T-helper 17 cell (primary cell): ENCODE measurements at regions not wholly inside any gene's neighbourhood (a gene's known extent, or its start where the extent isn't known, plus 50 kb on each side); places are given as distances from the start of the nearest gene placed in this dataset.
A peak's percentile ranks its signal among the peaks of the same experiment; 100 is the strongest.
"Not testable (repeated sequence)": the region's sequence is repeated elsewhere in the genome, so short reads cannot be mapped to it uniquely, and the experiment has no call there.

Experiments used
- ATAC-seq: fragments of 150-1000 bp; cut with Tn5 transposase; 2 replicates; pipeline ENCODE4 v1.10.0; 2021; ENCODE audit warnings: mild to moderate bottlenecking, moderate library complexity
- DNase-seq, 3 donors: peaks; one replicate each; pipeline versions ENCODE4 v3.0.0 to v3.0.0-alpha.2; 2020 to 2021
- H3K9me3 ChIP-seq: one replicate; pipeline ENCODE4 v1.7.0; 2013; ENCODE audit warnings: low read length, mild to moderate bottlenecking; ENCODE audit not compliant: control insufficient read depth, poor library complexity, severe bottlenecking
- H3K27ac Mint-ChIP-seq: one replicate; pipeline ENCODE4 v1.8.0; 2022; ENCODE audit warnings: mild to moderate bottlenecking, moderate library complexity, mixed read lengths
- H3K27me3 Mint-ChIP-seq: one replicate; pipeline ENCODE4 v1.8.0; 2022; ENCODE audit warnings: mixed read lengths
- H3K36me3 Mint-ChIP-seq: one replicate; pipeline ENCODE4 v1.8.0; 2022; ENCODE audit warnings: low read depth, mixed read lengths
- H3K4me1 Mint-ChIP-seq: one replicate; pipeline ENCODE4 v1.8.0; 2022; ENCODE audit warnings: mild to moderate bottlenecking, mixed read lengths
- H3K4me3 Mint-ChIP-seq: one replicate; pipeline ENCODE4 v1.8.0; 2022; ENCODE audit warnings: mild to moderate bottlenecking, moderate library complexity, mixed read lengths

DNA sequence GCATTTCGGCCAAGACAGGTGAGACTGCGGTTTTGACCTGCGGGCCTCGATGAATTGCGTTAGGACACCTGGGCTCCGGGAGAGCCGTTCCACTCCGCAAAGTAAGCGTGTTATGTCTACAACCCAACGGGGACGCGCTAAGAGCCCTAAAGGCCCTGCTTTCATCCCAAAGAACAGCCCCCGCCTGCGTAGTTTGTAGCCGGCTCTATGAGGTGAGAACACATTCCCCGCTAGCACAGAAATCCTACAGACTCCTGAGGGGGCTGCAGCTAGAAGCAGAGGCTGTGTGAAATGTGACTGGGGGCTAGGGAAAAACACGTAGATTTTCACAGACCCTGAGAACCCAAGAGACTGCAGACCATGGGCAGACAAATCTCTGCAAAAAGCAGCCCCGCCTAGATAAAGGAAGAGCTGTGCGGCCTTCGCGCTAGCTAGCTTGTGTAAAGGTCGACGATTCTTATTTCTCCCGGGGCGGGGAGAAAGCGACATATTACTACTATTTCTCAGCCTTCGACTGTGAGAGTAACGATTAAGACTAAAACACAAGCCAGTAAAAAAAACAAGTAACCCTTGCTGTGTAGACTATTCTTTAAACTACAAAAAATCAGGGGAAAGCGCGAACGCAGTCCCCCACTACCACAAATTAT, 242.9 kb downstream of the FAM72C start:
- peak overlapping the region; percentile 67 for H3K27ac Mint-ChIP-seq
- DNase-seq, H3K4me1 Mint-ChIP-seq, H3K36me3 Mint-ChIP-seq, H3K9me3 ChIP-seq: not testable (repeated sequence)
- ATAC-seq, result peak; percentile 87
- H3K4me3 Mint-ChIP-seq, result peak overlapping the region; percentile 77
- H3K27me3 Mint-ChIP-seq, result peaks cover 46% of the 10 kb centered on the region

DNA sequence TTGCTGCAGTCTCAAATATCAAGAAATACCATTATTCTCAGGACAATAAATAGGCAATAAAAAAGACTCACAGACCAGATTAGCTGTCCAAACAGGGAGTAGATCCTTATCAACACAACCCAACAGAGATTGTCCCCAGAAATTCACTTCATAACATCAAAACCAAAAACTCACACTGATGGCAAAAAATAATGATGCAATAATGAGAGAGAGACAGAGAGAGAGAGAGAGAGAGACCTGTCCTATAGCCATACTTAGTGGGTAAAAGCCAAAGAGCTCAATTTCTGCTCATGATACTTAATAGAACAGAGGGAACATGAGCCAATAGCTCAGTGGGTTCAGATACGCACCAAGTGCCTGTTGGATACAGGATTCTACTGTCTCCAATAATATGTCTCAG, 244.5 kb downstream of the FAM72C start:
- H3K36me3 Mint-ChIP-seq, result no peaks in the 10 kb centered on the region
- DNase-seq, result no peak
- H3K9me3 ChIP-seq, result no peaks in the 10 kb centered on the region
- no peak for ATAC-seq
- no peak overlapping the region for H3K4me3 Mint-ChIP-seq
- H3K4me1 Mint-ChIP-seq, result peaks cover 2% of the 10 kb centered on the region
- peaks cover 43% of the 10 kb centered on the region for H3K27me3 Mint-ChIP-seq
- no peak overlapping the region for H3K27ac Mint-ChIP-seq

DNA sequence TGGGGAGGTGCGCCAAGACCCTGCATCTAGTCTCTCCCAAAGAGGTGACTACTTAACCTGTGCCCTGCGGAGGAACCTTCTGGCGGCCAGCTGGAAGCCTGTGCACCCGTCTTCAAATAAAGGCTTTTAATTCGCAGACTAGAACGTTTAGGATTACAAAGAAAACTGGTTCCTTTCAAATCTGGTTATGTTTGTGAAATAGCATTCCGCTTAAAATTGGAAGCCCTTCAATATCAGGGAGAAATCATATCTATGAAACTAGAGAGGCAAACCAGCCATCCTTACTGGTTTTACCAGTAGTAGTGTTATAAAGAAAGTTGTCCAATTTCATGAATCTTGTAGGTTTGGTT, 250.8 kb downstream of the FAM72C start:
- H3K36me3 Mint-ChIP-seq, result no peaks in the 10 kb centered on the region
- no peak overlapping the region for H3K27ac Mint-ChIP-seq
- peaks cover 7% of the 10 kb centered on the region for H3K4me1 Mint-ChIP-seq
- ATAC-seq, result no peak
- H3K27me3 Mint-ChIP-seq, result peaks cover 61% of the 10 kb centered on the region
- DNase-seq, result no peak
- no peaks in the 10 kb centered on the region for H3K9me3 ChIP-seq
- peak overlapping the region; percentile 85 for H3K4me3 Mint-ChIP-seq

DNA sequence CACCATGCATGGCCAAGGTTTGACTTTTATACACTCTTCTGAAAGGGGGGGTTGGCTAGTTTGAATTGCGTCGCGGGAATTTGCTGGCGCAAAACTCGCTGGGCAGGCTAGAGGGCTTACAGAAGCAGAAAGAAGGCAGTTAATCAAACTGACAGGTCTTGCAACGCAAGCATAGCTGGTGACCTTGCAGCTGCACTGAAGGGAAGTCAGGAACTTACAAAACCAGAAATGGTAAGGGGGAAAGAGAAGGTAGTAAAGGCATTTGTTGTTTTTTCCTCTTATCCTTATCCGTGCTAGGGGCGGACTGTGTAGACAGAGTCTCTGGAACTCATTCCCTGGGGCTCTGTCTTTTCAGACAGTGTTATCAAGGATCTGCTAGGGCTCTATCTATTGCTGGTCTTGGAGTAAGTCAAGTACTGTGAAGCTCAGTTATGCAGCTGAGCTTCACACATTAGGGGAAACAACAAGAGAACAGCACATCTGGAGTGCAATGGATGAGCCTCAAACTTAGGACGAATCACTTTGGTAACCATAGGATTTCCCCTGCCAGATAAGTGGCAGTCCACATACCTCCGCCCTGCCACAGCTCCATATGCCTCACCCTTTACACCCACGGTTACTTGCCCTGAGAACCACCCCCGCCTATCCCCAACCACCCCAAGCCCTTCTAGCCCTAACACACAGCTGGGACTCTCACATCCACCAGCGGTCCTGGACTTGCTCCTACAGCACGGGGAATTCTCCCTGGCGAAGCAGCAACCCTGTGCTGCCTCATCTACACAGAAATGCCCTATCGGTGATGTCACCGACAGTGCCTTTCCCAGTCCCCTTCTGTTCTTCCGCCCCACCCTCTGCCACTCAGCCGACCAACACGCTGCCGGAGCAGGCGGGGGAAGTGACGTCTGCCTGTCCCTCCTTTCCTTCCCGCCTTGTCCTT, 251.4 kb downstream of the FAM72C start:
- no peak for DNase-seq
- ATAC-seq, result peak; percentile 52

DNA sequence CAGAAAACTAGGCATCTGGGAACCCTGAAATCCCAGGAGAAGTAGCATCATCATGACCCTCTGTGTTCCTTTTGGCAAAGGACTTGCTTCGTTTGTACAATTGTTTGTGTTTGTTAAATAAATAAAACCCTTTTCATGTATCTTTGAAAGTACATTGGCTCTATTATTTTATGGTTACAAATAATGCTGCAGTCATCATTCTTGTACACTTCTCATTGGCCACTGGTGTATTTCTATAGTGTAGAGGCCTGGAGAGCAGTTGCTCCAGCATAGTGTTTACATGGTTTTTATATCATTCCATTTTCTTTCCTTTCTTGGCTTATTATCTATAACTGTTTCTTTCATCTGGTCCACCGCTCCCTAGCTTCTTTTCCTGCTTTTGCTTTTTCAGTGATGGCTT, 253.3 kb downstream of the FAM72C start:
- Mint-ChIP-seq H3K27me3 (peaks cover 67% of the 10 kb centered on the region), H3K27ac (no peak overlapping the region), H3K36me3 (no peaks in the 10 kb centered on the region), H3K4me3 (no peak overlapping the region), H3K4me1 (peaks cover 7% of the 10 kb centered on the region)
- no peak for ATAC-seq
- H3K9me3 ChIP-seq, result no peaks in the 10 kb centered on the region
- DNase-seq, result no peak

More for the DNA sequence above, 251.4 kb downstream of the FAM72C start:
- Mint-ChIP-seq H3K4me1 (peaks cover 7% of the 10 kb centered on the region), H3K36me3 (no peaks in the 10 kb centered on the region), H3K4me3 (peak overlapping the region; percentile 85), H3K27ac (no peak overlapping the region), H3K27me3 (peaks cover 64% of the 10 kb centered on the region)
- no peaks in the 10 kb centered on the region for H3K9me3 ChIP-seq

DNA sequence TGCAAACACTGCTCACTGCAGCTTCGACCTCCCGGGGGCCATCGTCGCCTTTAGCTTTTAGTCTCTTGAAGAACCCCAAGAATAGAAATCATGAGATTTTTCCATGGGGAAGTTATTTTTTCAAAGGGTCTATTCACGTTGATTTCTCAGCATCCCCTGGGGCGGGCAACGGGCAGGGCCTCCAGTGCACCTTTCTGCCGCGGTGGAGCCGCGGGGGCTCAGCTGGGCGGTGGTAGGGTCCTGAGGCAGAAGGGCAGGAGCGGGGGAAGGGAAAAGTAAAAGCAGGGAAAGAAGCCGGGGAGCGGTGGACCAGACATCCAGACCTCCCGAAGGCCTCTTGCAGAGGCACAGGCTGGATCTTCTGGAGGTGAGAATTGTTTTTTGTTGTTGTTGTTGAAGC, 253.8 kb downstream of the FAM72C start:
- H3K9me3 ChIP-seq, result no peaks in the 10 kb centered on the region
- Mint-ChIP-seq H3K36me3 (no peaks in the 10 kb centered on the region), H3K27ac (no peak overlapping the region), H3K4me3 (no peak overlapping the region), H3K27me3 (peaks cover 67% of the 10 kb centered on the region), H3K4me1 (peaks cover 7% of the 10 kb centered on the region)
- DNase-seq, result no peak
- no peak for ATAC-seq

DNA sequence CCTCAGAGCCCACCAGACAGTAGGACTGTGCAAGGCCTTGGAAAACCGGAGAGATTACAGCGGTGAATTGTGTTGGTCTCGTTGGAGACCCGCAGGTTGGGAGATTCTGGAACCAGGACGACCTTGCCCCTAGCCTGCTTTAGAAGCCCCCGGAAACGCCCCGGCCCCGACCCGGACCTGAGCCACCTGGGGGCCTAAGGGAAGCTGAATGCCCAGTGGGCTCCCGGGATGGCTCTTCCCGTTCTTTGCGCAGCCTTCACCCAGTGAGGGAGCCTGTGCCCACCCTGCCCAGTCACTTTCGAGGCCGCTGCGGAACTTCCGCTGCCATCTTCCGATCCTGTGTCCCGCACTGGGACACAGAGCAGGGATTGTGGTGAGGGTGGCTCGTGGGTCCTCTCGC, 254.4 kb downstream of the FAM72C start:
- Mint-ChIP-seq H3K4me1 (peaks cover 7% of the 10 kb centered on the region), H3K4me3 (no peak overlapping the region), H3K27me3 (peaks cover 64% of the 10 kb centered on the region), H3K27ac (no peak overlapping the region), H3K36me3 (no peaks in the 10 kb centered on the region)
- ATAC-seq (no peak), DNase-seq (no peak)
- H3K9me3 ChIP-seq, result no peaks in the 10 kb centered on the region

DNA sequence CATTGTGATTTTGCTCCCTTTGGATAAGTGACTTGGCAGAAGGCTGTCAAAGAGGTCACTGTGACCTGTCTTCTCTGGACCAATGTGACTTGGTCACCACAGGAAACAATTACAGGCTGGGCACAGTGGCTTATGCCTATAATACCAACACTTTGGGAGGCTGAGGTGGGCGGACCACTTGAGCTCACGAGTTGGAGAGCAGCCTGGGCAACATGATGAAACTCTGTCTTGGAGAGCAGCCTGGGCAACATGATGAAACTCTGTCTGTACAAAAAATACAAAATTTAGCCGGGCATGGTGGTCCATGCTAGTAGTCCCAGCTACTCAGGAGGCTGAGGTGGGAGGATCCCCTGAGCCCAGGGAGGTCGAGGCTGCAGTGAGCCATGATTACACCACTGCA, 256.9 kb downstream of the FAM72C start:
- not testable (repeated sequence) for ATAC-seq, DNase-seq, H3K27ac Mint-ChIP-seq, H3K4me3 Mint-ChIP-seq, H3K9me3 ChIP-seq, H3K36me3 Mint-ChIP-seq, H3K4me1 Mint-ChIP-seq
- H3K27me3 Mint-ChIP-seq, result peaks cover 58% of the 10 kb centered on the region

DNA sequence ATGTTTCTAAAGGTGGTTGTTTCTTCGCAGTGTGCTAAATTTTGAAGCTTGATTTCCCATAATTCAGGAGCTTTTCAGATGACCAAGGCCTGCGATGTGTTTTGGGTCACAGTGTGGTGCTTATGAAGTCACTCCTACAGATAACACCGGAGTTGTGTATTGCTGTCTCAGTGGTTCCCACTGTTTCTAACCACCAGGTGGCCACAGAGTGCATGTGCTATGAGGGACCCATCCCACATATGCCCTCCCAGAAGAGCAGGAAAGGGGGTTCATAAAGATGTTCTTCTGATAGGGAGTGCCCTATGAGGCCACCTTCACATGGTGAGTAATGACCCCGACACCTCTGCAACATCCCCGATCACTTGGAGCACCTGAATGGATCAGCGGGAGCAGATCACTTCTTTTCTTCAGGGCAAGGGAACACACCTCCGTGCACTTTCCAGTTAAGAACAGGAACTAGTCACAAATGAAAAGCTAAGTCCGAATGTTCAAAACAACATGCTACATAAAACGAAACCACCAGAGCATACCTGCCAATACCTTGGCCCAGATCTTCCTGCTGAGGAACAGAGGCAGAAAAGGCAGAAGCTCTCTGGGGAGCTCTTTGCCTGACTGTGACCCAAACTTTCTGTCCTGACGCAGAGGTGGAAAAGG, 262.1 kb downstream of the FAM72C start:
- ATAC-seq, result peak; percentile 39
- not testable (repeated sequence) for H3K9me3 ChIP-seq, H3K4me1 Mint-ChIP-seq, H3K36me3 Mint-ChIP-seq, DNase-seq, H3K27ac Mint-ChIP-seq
- Mint-ChIP-seq H3K4me3 (peak overlapping the region; percentile 61), H3K27me3 (peaks cover 54% of the 10 kb centered on the region)

DNA sequence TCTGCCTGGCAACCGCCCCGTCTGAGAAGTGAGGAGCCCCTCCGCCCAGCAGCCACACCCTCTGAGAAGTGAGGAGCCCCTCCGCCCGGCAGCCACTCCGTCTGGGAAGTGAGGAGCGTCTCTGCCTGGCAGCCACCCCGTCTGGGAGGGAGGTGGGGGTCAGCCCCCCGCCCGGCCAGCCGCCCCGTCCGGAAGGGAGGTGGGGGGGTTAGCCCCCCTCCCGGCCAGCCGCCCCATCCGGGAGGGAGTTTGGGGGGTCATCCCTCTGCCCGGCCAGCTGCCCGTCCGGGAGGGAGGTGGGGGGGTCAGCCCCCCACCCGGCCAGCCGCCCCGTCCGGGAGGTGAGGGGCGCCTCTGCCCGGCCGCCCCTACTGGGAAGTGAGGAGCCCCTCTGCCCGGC, 269.0 kb downstream of the FAM72C start:
- DNase-seq, result not testable (repeated sequence)
- Mint-ChIP-seq H3K4me1 (peaks cover 15% of the 10 kb centered on the region), H3K27me3 (peaks cover 42% of the 10 kb centered on the region)

DNA sequence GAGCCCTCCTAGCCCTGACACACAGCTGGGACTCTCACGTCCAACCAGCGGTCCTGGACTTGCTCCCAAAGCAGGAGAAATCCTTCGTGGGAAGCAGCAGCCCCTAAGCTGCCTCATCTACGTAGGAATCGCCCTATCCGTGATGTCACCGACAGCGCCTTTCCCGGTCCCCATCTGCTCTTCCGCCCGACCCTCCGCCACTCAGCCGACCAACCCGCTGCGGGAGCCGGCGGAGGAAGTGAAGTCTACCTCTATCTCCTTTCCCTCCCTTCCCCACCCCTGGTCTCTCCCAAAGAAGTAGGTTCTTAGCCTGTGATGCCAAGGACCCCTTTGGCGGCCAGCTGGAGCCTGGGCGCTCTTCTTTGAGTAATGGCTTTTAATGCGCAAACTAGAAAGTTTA, 272.1 kb downstream of the FAM72C start:
- no peak for ATAC-seq
- H3K4me3 Mint-ChIP-seq, result no peak overlapping the region
- peaks cover 15% of the 10 kb centered on the region for H3K4me1 Mint-ChIP-seq
- DNase-seq, result no peak
- H3K27me3 Mint-ChIP-seq, result peaks cover 57% of the 10 kb centered on the region
- no peaks in the 10 kb centered on the region for H3K9me3 ChIP-seq
- H3K27ac Mint-ChIP-seq, result no peak overlapping the region
- H3K36me3 Mint-ChIP-seq, result no peaks in the 10 kb centered on the region

More for the DNA sequence above, 269.0 kb downstream of the FAM72C start:
- H3K4me3 Mint-ChIP-seq, H3K27ac Mint-ChIP-seq, H3K9me3 ChIP-seq, H3K36me3 Mint-ChIP-seq, ATAC-seq: not testable (repeated sequence)

DNA sequence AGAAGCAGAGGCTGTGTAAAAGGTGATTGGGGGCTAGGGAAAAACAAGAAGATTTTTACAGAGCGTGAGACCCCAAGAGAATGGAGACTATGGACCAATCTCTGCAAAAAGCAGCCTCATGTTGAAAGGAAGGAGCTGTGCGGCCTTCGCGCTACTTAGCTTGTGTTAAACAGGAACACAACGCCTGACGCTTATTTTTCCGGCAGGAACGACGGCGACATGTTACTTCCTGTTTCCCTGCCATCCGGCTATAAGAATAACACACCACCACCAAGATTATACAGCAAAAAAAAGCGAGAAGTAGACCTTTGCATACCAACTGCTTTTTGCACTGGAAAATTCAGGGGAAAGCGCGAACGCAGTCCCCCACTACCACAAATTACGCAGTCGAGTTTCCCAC, 272.7 kb downstream of the FAM72C start:
- Mint-ChIP-seq H3K4me1 (peaks cover 15% of the 10 kb centered on the region), H3K27me3 (peaks cover 63% of the 10 kb centered on the region), H3K27ac (no peak overlapping the region), H3K36me3 (no peaks in the 10 kb centered on the region), H3K4me3 (peak overlapping the region; percentile 2)
- ATAC-seq (no peak), DNase-seq (no peak)
- no peaks in the 10 kb centered on the region for H3K9me3 ChIP-seq

DNA sequence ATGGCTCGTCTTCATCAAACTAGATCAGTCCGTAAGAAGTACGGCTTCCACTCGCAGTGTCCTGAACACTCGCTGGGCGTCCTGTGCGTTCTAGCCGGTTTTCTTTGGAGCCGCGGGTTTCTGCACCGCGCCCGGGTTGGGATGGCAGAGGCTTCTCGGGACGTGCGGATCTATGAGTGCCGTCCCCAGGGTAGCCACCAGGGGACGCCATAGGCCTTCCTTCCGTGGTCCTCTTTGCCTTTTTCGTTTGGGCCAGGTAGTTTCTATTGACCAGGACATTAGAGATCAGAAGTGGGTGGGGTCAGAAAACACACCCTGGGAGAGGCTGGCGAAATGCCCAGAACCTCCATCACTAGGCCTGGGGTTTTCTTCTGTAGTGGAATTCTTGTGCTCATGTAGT, 273.8 kb downstream of the FAM72C start:
- Mint-ChIP-seq H3K4me3 (peak overlapping the region; percentile 80), H3K4me1 (peaks cover 15% of the 10 kb centered on the region), H3K36me3 (no peaks in the 10 kb centered on the region), H3K27ac (no peak overlapping the region), H3K27me3 (peaks cover 74% of the 10 kb centered on the region)
- ATAC-seq (no peak), DNase-seq (no peak)
- no peaks in the 10 kb centered on the region for H3K9me3 ChIP-seq
